ENCODE measurements at regions not wholly inside any gene's neighbourhood (a gene's known extent, or its start where the extent isn't known, plus 50 kb on each side); places are given as distances from the start of the nearest gene placed in this dataset.
A peak's percentile ranks its signal among the peaks of the same experiment; 100 is the strongest.
"Not testable (repeated sequence)": the region's sequence is repeated elsewhere in the genome, so short reads cannot be mapped to it uniquely, and the experiment has no call there.

DNA sequence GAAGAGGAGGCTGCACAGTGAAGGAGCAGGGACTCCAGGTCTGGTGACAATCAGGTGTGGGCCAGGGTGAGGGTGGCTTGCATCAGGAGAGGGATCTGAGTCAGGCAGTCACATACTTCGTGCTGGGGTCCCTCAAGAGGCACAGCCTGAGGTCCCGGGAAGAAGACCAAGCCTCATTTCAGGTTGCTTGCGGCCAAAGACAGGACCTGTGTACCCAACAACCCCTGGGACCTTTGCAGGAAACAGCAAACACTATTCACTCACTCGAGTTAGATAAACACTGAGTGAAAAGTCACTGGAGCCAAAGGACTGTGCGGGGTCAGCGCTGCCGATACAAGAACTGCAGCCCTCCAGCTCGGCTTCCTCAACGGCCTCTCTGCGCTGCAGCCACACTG lies 104.4 kb downstream of the SINHCAF start:
- WGBS, 2 experiments (ENCODE audit: insufficient coverage in 1 of 2, insufficient read length in 1 of 2) = 91 to 97% methylated on average over 10 of the region's 10 CpGs
- Histone ChIP-seq H3K36me3 (ENCODE audit: control insufficient read depth, insufficient read depth, low read length) (no peaks in the 10 kb centered on the region), H3K27ac (ENCODE audit: low read depth, low read length) (no peak overlapping the region), H3K9ac (ENCODE audit: extremely low read depth, low read length, poor library complexity, severe bottlenecking) (no peak overlapping the region), H3K4me3 (ENCODE audit: low read length) (no peak overlapping the region), H3K27me3 (ENCODE audit: control insufficient read depth, insufficient read depth, low read length, poor library complexity, severe bottlenecking) (peaks cover 4% of the 10 kb centered on the region), H3K9me3 (ENCODE audit: control insufficient read depth, low read length) (no peaks in the 10 kb centered on the region), H3K4me1 (ENCODE audit: control insufficient read depth, insufficient read depth, low read length) (peaks cover 13% of the 10 kb centered on the region)
- no peaks in the 10 kb centered on the region for H3K9me3 Mint-ChIP-seq
- H3K27me3 Mint-ChIP-seq (ENCODE audit: insufficient read depth) = peaks cover 48% of the 10 kb centered on the region
- TF ChIP-seq, protein P1, sequence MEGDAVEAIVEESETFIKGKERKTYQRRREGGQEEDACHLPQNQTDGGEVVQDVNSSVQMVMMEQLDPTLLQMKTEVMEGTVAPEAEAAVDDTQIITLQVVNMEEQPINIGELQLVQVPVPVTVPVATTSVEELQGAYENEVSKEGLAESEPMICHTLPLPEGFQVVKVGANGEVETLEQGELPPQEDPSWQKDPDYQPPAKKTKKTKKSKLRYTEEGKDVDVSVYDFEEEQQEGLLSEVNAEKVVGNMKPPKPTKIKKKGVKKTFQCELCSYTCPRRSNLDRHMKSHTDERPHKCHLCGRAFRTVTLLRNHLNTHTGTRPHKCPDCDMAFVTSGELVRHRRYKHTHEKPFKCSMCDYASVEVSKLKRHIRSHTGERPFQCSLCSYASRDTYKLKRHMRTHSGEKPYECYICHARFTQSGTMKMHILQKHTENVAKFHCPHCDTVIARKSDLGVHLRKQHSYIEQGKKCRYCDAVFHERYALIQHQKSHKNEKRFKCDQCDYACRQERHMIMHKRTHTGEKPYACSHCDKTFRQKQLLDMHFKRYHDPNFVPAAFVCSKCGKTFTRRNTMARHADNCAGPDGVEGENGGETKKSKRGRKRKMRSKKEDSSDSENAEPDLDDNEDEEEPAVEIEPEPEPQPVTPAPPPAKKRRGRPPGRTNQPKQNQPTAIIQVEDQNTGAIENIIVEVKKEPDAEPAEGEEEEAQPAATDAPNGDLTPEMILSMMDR (conservative IDR thresholded peaks at IDR 0.05) = no peak
- H3K4me3 Mint-ChIP-seq = no peak overlapping the region
- H3K4me1 Mint-ChIP-seq = peaks cover 62% of the 10 kb centered on the region
- no peak for DNase-seq
- no peaks in the 10 kb centered on the region for H3K36me3 Mint-ChIP-seq (ENCODE audit: low read depth)
- H3K27ac Mint-ChIP-seq = peak overlapping the region; percentile 8

DNA sequence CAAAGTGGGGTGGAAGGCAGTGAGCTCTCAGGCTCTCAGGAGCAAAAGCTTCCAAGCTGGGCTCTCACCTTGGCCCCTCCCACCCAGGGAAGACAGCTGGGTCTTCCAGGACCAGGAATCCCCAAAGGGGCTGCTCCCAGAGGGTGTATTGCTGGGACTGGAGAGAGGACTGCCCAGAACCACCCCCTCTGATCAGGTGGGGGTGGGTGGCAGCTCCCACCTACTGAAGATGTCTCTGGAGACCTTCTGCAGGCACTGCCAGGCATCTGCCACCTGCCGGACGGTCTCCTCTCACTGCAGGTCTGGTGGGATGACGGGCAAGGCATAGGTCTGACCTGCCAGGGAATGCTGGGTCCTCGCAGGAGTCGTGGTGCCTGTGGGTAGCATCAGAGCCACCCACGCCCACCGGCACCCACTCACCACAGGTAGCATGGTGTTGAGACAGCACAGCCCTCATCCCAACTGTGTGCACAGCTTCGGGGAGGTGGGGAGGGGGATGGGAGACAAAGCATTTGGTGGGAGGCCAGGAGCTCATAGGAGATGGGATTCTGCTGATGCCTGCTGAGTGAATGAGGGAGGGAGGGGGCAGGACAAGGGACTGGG lies 103.2 kb downstream of the SINHCAF start:
- Mint-ChIP-seq H3K4me1 (peaks cover 59% of the 10 kb centered on the region), H3K27me3 (ENCODE audit: insufficient read depth) (peaks cover 38% of the 10 kb centered on the region), H3K27ac (peak overlapping the region; percentile 10)

DNA sequence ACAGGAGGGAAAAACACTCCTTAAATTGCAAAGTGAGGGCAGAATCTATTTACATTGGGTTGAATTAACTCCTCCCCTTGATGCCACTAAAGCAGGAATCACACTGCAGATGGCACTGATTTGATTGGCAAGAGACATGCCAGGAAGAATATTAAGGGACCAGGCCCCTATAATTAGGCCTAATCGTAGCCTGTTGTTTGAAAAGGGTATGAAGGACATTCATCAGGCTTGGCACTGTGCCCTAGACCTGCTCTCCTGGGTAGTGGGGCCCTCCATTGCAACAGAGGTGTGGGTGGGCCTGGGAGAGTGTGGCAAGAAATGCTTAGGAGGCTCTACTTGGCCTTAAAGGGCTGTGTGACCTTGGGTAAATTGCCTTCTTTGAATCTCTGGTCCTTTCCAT lies 102.3 kb downstream of the SINHCAF start:
- H3K4me1 ChIP-seq (ENCODE audit: control insufficient read depth, insufficient read depth, low read length) = peaks cover 16% of the 10 kb centered on the region
- WGBS, 2 experiments (ENCODE audit: insufficient coverage in 1 of 2, insufficient read length in 1 of 2) = 88 to 97% methylated on average over 1 of the region's 1 CpG
- H3K9ac ChIP-seq (ENCODE audit: extremely low read depth, low read length, poor library complexity, severe bottlenecking); H3K9me3 Mint-ChIP-seq; H3K27ac ChIP-seq (ENCODE audit: low read depth, low read length); H3K27me3 ChIP-seq (ENCODE audit: control insufficient read depth, insufficient read depth, low read length, poor library complexity, severe bottlenecking); H3K27ac Mint-ChIP-seq; H3K4me3 Mint-ChIP-seq; H3K4me3 ChIP-seq (ENCODE audit: low read length); DNase-seq; H3K9me3 ChIP-seq (ENCODE audit: control insufficient read depth, low read length); H3K36me3 Mint-ChIP-seq (ENCODE audit: low read depth); H3K36me3 ChIP-seq (ENCODE audit: control insufficient read depth, insufficient read depth, low read length): not testable (repeated sequence)
- Mint-ChIP-seq H3K27me3 (ENCODE audit: insufficient read depth) (peaks cover 29% of the 10 kb centered on the region), H3K4me1 (peaks cover 53% of the 10 kb centered on the region)

More for the DNA sequence above, 103.2 kb downstream of the SINHCAF start:
- Histone ChIP-seq H3K27me3 (ENCODE audit: control insufficient read depth, insufficient read depth, low read length, poor library complexity, severe bottlenecking) (peaks cover 4% of the 10 kb centered on the region), H3K9ac (ENCODE audit: extremely low read depth, low read length, poor library complexity, severe bottlenecking) (no peak overlapping the region), H3K4me3 (ENCODE audit: low read length) (no peak overlapping the region), H3K27ac (ENCODE audit: low read depth, low read length) (no peak overlapping the region), H3K4me1 (ENCODE audit: control insufficient read depth, insufficient read depth, low read length) (peaks cover 13% of the 10 kb centered on the region), H3K9me3 (ENCODE audit: control insufficient read depth, low read length) (no peaks in the 10 kb centered on the region), H3K36me3 (ENCODE audit: control insufficient read depth, insufficient read depth, low read length) (no peaks in the 10 kb centered on the region)
- peak; percentile 64 for DNase-seq
- TF ChIP-seq, protein P1 (conservative IDR thresholded peaks at IDR 0.05) = peak; percentile 41
- H3K9me3 Mint-ChIP-seq = no peaks in the 10 kb centered on the region
- no peaks in the 10 kb centered on the region for H3K36me3 Mint-ChIP-seq (ENCODE audit: low read depth)
- H3K4me3 Mint-ChIP-seq = no peak overlapping the region
- 93 to 96% methylated on average over 4 to 8 of the region's 8 CpGs for WGBS, 2 experiments (ENCODE audit: insufficient coverage in 1 of 2, insufficient read length in 1 of 2)

Data from endodermal cell (in vitro differentiated cells).